ENCODE measurements at regions not wholly inside any gene's neighbourhood (a gene's known extent, or its start where the extent isn't known, plus 50 kb on each side); places are given as distances from the start of the nearest gene placed in this dataset.
"Not testable (repeated sequence)": the region's sequence is repeated elsewhere in the genome, so short reads cannot be mapped to it uniquely, and the experiment has no call there.

DNA sequence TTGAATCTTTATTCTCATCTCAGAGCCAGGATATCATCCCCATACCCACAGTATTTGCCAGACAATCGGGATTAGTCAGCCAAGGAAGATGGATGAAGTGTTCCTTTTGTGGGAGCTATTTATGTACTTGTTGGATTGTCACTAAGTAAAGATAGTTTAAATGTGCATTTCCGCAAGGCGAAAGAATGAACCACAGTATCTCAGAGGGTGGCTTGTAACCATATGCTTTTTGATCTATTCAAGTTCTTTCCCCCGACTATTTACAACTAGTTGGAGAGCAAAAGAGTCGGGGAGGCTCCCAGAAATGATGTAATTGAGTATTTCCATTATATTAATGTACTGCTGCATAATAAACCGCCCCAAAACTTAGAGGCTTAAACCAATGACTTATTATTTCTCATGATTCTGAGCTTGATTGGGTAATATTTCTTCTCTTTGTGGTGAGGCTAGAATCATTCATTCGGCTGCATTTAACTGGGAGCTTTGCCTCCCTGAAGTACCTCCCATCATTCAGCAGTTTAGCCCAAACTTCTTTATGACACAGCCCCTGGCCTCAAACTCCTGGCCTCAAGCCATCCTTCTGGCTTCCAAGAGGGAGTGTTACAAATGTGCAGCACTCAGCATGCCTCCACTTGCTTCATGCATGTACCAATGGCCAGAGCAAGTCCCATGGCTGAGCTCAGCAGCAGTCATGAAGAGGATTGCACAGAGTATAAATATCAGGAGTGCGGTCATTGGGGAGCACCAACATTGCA lies 423.7 kb downstream of the METTL4 start:
- TF ChIP-seq, protein P1, sequence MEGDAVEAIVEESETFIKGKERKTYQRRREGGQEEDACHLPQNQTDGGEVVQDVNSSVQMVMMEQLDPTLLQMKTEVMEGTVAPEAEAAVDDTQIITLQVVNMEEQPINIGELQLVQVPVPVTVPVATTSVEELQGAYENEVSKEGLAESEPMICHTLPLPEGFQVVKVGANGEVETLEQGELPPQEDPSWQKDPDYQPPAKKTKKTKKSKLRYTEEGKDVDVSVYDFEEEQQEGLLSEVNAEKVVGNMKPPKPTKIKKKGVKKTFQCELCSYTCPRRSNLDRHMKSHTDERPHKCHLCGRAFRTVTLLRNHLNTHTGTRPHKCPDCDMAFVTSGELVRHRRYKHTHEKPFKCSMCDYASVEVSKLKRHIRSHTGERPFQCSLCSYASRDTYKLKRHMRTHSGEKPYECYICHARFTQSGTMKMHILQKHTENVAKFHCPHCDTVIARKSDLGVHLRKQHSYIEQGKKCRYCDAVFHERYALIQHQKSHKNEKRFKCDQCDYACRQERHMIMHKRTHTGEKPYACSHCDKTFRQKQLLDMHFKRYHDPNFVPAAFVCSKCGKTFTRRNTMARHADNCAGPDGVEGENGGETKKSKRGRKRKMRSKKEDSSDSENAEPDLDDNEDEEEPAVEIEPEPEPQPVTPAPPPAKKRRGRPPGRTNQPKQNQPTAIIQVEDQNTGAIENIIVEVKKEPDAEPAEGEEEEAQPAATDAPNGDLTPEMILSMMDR (IDR thresholded peaks at IDR 0.05), result no peak
- Mint-ChIP-seq H3K4me3 (ENCODE audit: unreplicated experiment) (no peak overlapping the region), H3K9me3 (ENCODE audit: low read depth) (no peaks in the 10 kb centered on the region), H3K27ac (ENCODE audit: unreplicated experiment) (no peak overlapping the region), H3K27me3 (ENCODE audit: low read depth) (peaks cover 11% of the 10 kb centered on the region), H3K36me3 (ENCODE audit: low read depth) (no peaks in the 10 kb centered on the region), H3K4me1 (ENCODE audit: low read depth) (no peaks in the 10 kb centered on the region)
- no peak for DNase-seq (ENCODE audit: low spot score)

DNA sequence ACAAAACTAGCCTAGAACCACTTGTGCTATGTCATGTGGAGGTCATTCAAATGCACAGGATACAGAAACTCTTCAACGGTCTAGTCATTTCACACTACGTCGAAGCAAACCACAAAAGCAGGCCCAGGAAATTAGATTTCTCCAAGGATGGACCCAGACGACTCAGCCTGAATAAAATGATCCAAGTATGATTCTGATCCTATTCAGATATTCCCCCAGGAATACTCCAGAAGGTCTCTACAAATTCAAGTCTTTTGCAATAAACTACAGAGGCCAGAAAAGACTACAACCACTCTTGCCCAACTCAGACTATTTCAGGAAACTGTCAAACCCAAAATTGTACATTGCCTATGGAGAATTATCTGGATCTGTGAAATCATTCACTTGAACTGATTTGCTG lies 422.5 kb downstream of the METTL4 start:
- Mint-ChIP-seq H3K9me3 (ENCODE audit: low read depth) (no peaks in the 10 kb centered on the region), H3K36me3 (ENCODE audit: low read depth) (no peaks in the 10 kb centered on the region), H3K4me1 (ENCODE audit: low read depth) (no peaks in the 10 kb centered on the region), H3K4me3 (ENCODE audit: unreplicated experiment) (no peak overlapping the region), H3K27ac (ENCODE audit: unreplicated experiment) (no peak overlapping the region), H3K27me3 (ENCODE audit: low read depth) (peaks cover 7% of the 10 kb centered on the region)
- TF ChIP-seq, protein P1 (IDR thresholded peaks at IDR 0.05), result no peak
- DNase-seq (ENCODE audit: low spot score), result no peak

DNA sequence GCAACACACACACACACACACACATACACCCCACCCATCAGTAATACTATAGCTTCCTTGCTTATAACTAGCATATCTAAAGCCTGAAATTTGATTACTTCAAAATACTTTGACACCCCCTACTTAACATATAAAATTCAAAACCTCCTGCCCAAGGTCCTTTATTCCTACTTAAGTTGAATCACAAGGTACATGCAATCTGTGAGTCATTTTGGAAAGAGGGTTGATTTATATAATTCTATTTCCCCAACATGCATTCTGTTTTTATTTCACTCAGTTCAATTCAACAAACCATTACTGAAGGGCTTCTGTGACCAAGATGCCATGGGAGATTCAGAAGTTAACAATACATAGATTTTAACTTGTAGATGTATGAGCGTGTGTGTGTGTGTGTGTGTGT lies 420.7 kb downstream of the METTL4 start:
- TF ChIP-seq, protein P1 (IDR thresholded peaks at IDR 0.05), result no peak
- Mint-ChIP-seq H3K27ac (ENCODE audit: unreplicated experiment) (no peak overlapping the region), H3K4me1 (ENCODE audit: low read depth) (no peaks in the 10 kb centered on the region), H3K36me3 (ENCODE audit: low read depth) (no peaks in the 10 kb centered on the region), H3K4me3 (ENCODE audit: unreplicated experiment) (no peak overlapping the region), H3K9me3 (ENCODE audit: low read depth) (no peaks in the 10 kb centered on the region), H3K27me3 (ENCODE audit: low read depth) (peaks cover 7% of the 10 kb centered on the region)
- no peak for DNase-seq (ENCODE audit: low spot score)

- H3K36me3 Mint-ChIP-seq (ENCODE audit: low read depth), result no peaks in the 10 kb centered on the region
- no peak for DNase-seq (ENCODE audit: low spot score)
- TF ChIP-seq, protein P1 (IDR thresholded peaks at IDR 0.05), result no peak
- H3K9me3 Mint-ChIP-seq (ENCODE audit: low read depth), result peaks cover 2% of the 10 kb centered on the region
- no peaks in the 10 kb centered on the region for H3K27me3 Mint-ChIP-seq (ENCODE audit: low read depth)
- H3K4me3 Mint-ChIP-seq (ENCODE audit: unreplicated experiment), result no peak overlapping the region
- no peak overlapping the region for H3K27ac Mint-ChIP-seq (ENCODE audit: unreplicated experiment)
- H3K4me1 Mint-ChIP-seq (ENCODE audit: low read depth), result no peaks in the 10 kb centered on the region
Measured at GRCh38 chr18:2154278-2154677, 417.0 kb downstream of the METTL4 start.

DNA sequence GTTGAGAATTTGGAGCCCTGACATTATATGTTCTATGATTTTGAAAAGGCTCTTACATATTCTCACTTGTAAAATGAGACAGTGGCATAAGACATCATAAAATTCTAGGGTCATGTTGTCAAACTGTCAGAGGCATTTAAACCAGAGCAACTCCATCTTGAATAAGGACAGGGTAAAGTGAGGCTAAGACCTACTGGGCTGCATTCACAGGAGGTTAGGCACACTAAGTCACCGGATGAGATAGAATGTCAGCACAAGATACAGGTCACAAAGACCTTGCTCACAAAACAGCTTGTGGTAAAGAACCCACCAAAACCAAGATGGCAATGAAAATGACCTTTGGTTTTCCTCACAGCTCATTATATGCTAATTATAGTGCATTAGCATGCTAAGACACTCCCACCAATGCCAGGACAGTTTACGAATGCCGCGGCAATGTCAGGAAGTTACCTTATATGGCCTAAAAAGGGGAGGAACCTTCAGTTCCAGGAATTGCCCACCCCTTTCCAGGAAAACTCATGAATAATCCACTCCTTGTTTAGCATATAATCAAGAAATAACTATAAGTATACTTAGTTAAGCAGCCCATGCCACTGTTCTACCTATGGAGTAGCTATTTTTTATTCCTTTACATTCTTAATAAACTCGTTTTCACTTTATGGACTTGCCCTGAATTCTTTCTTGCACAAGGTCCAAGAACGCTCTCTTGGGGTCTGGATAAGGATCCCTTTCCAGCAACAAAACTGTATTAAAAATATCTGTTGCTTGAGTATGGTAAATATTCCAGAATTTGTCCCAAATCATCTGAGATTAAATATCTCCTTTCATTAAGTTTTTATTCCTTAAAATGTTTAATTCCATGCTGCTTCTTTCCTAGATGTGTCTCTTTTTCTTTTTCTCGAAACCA lies 406.4 kb downstream of the METTL4 start:
- Mint-ChIP-seq H3K36me3 (ENCODE audit: low read depth) (no peaks in the 10 kb centered on the region), H3K27ac (ENCODE audit: unreplicated experiment) (no peak overlapping the region), H3K27me3 (ENCODE audit: low read depth) (peaks cover 9% of the 10 kb centered on the region), H3K4me3 (ENCODE audit: unreplicated experiment) (no peak overlapping the region), H3K4me1 (ENCODE audit: low read depth) (no peaks in the 10 kb centered on the region), H3K9me3 (ENCODE audit: low read depth) (no peaks in the 10 kb centered on the region)
- DNase-seq (ENCODE audit: low spot score), result no peak
- TF ChIP-seq, protein P1 (IDR thresholded peaks at IDR 0.05), result no peak

DNA sequence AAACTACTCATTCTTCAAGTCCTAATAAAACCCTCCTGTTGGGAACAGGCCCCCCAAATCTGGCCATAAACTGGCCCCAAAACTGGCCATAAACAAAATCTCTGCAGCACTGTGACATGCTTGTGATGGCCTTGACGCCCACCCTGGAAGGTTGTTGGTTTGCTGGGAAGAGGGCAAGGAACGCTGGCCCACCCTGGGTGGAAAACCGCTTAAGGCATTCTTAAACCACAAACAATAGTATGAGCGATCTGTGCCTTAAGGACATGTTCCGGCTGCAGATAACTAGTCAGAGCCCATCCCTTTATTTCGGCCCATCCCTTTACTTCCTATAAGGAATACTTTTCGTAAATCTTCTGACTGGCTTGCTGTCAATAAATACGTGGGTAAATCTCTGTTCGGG lies 404.4 kb downstream of the METTL4 start:
- H3K27me3 Mint-ChIP-seq (ENCODE audit: low read depth), result peaks cover 12% of the 10 kb centered on the region
- H3K4me3 Mint-ChIP-seq (ENCODE audit: unreplicated experiment); H3K4me1 Mint-ChIP-seq (ENCODE audit: low read depth); H3K36me3 Mint-ChIP-seq (ENCODE audit: low read depth); H3K27ac Mint-ChIP-seq (ENCODE audit: unreplicated experiment); H3K9me3 Mint-ChIP-seq (ENCODE audit: low read depth); DNase-seq (ENCODE audit: low spot score): not testable (repeated sequence)
